Caki2 (cell line): ENCODE measurements at regions not wholly inside any gene's neighbourhood (a gene's known extent, or its start where the extent isn't known, plus 50 kb on each side); places are given as distances from the start of the nearest gene placed in this dataset.
"Not testable (repeated sequence)": the region's sequence is repeated elsewhere in the genome, so short reads cannot be mapped to it uniquely, and the experiment has no call there.

Experiments used
- DNase-seq: peaks from one replicate; pipeline ENCODE4 v3.0.0-alpha.2; 2015; ENCODE audit warnings: low read depth
- in situ Hi-C: cut with HindIII; loops from 2 replicates; pipeline ENCODE4 v1.10.0; 2016; ENCODE audit warnings: low sequenced_read_pairs, low pct_unique_long_range_greater_than_20kb, mixed read lengths

- in situ Hi-C loops: no loop called here
- no peak for DNase-seq
Observed at GRCh38 chr13:47892374-47892773, 108.7 kb downstream of the SUCLA2 start.

DNA sequence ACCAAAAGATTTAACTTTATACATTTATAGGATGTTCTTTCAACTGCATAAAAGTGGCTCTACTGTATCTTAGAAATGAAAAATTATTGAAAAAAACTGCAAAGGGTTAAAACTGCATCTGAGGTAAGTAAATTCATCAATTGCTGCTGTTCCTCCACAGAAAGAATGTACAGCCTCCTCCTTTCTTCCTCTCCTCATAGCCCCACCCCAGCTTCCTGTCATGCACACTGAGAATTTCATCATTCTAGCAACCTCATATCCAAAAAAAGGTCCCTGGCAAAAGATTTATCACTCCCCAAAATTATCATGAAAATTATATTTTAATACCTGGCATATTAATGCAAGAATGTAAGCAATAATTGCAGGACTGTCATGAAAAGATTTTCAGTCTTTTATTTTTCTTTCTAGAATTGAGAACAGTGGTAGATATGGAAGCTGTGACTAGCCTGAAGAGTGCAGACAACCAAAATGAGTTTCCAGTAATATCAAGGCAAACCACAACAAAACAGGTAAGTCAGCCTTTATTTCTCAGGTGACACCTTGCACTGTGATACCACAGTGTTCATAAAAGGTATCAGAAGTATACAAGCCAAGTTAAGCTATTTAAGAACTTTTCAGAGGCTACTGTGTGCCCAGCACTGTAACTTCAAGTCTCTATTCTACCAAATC, 110.8 kb downstream of the SUCLA2 start:
- in situ Hi-C loops: no loop called here
- no peak for DNase-seq

DNA sequence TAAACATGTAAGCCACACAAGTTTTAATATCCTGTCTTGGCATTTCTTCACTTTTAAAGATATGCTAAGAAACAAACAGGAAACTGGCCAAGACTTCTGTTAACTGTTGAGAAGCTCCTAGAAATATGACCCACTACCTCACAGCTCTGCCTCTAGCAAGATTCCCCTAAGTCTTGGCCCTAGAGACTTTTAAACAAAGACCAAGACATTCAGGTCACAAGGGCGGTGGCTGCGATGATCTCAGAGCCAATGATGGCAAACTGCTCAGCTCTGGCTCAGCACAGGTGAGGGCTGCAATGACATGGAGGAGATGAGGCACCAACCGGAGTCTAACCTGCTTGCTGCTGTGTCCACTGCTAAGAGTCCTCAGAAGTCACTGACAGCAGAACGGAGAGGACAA, 114.8 kb downstream of the SUCLA2 start:
- in situ Hi-C loops: no loop called here
- no peak for DNase-seq

DNA sequence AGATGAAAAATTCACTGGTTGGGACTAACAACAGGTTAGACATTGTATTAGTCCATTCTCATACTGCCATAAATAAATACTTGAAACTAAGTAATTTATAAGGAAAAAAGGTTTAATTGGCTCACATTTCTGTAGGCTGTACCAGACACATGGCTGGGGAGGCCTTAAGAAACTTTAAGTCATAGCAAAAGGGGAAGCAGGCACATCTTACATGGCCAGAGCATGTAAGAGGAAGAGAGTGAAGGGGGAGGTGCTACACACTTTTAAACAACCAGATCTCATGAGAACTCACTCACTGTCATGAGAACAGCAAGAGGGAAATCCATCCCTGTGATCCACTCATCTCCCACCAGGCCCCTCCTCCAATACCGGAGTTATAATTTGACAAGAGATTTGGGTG, 125.9 kb downstream of the SUCLA2 start:
- no peak for DNase-seq
- in situ Hi-C loops: no loop called here

DNA sequence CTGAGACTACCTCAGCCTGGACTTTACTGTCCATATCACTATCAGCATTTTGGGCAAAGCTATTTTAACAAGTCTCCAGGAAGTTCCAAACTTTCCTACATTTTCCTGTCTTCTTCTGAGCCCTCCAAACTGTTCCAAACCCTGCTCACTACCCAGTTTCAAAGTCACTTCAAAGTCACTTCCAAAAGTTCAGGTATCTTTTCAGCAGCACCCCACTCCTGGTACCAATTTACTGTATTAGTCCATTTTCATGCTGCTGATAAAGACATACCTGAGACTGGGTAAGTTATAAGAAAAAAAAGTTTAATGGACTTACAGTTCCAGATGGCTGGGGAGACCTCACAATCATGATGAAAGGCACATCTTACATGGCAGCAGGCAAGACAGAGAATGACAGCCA, 127.1 kb downstream of the SUCLA2 start:
- DNase-seq, in situ Hi-C loops: not testable (repeated sequence)

- DNase-seq, in situ Hi-C loops: not testable (repeated sequence)
Observed at GRCh38 chr13:47873319-47873718, 127.8 kb downstream of the SUCLA2 start.

DNA sequence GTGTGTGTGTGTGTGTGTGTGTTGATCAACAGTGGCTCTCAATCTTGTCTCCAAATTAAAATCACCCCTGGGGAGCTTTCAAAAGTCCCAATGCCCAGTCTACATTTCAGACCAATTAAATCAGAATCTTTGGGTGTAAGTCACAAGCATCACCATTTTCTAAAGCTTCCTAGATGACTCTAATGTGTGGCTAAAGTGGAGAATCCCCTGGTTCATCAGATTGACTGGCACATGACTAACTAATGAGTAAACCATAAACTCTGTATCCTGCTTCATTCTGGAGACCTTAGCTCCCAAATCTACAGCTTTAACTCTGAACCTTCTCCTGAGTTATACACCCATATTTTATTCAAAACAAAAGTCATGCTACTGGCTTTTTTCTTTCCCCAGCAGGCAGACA, 131.3 kb downstream of the SUCLA2 start:
- no peak for DNase-seq
- in situ Hi-C loops: no loop called here

DNA sequence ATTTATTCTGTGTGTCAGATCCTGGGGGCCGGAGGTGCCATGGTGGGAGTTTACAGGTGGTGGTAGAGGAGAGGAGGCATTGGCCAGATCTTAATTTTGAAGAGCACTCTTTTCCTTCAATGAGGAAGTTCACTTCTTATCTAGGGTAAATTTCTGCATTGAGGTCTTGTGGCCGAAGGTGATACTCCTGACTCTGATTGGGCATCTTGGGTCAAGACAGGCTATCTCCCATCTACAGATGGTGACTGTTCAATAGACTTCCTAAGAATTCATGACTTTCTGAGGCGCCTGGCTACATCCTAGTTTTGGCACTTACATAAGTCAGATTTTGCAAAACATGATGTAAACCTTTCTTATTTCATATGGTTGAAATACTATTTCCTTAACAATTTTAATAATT, 135.2 kb downstream of the SUCLA2 start:
- DNase-seq: no peak
- in situ Hi-C loops: no loop called here

DNA sequence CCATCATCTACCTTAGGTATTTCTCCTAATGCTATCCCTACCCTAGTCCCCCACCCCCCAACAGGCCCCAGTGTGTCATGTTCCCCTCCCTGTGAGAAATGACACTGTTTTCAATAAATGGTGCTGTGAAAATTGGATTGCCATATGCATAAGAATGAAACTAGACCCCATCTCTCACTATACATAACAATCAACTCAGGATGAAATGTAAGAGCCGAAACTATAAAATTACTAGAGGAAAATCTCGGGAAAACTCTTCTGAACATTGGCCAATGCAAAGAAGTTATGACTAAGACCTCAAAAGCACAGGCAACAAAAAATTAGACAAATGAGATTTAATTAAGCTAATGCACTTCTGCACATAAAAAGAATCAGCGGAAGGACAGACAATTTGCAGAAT, 138.2 kb downstream of the SUCLA2 start:
- in situ Hi-C loops: no loop called here
- no peak for DNase-seq

- no peak for DNase-seq
- in situ Hi-C loops: no loop called here
Observed at GRCh38 chr13:47859165-47859564, 141.9 kb downstream of the SUCLA2 start.

- DNase-seq: no peak
- in situ Hi-C loops: no loop called here
Observed at GRCh38 chr13:47858042-47859025, 142.7 kb downstream of the SUCLA2 start.

GRCh38 chr13:47853236-47853635, 147.8 kb downstream of the SUCLA2 start:
- in situ Hi-C loops: no loop called here
- DNase-seq: no peak

DNA sequence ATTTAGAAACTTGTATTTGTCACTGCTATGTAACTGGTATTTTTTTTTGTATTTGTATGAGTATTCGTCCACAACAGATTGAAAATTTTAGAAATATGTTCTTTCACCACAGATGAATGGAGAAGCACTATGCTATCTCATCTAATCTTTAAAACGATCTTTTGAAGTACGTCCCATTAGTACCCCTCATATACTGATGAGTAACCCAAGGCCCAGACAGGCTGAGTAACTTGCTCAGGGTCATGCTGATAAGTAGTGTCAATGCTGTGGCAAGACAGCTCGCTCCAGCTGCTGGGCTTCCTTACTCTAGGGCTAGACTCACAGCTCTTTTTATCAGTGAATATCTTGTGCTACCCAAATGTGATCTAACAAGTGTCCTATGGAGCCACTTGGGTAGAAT, 154.2 kb downstream of the SUCLA2 start:
- in situ Hi-C loops: no loop called here
- DNase-seq: no peak

GRCh38 chr13:47845981-47846380, 155.1 kb downstream of the SUCLA2 start:
- in situ Hi-C loops: no loop called here
- DNase-seq: no peak

GRCh38 chr13:47843005-47843404, 158.1 kb downstream of the SUCLA2 start:
- peak; percentile 0 for DNase-seq
- in situ Hi-C loops: no loop called here

GRCh38 chr13:47841151-47841550, 159.9 kb downstream of the SUCLA2 start:
- no peak for DNase-seq
- in situ Hi-C loops: no loop called here

GRCh38 chr13:47837906-47838305, 163.2 kb downstream of the SUCLA2 start:
- in situ Hi-C loops: no loop called here
- no peak for DNase-seq

GRCh38 chr13:47837104-47837880, 163.8 kb downstream of the SUCLA2 start:
- no peak for DNase-seq
- in situ Hi-C loops: no loop called here
